WERI-Rb-1 (cell line): ENCODE measurements at regions not wholly inside any gene's neighbourhood (a gene's known extent, or its start where the extent isn't known, plus 50 kb on each side); places are given as distances from the start of the nearest gene placed in this dataset.

Experiments
- DNase-seq: peaks from one replicate; pipeline ENCODE4 v3.0.0-alpha.2; 2020
- H3K27ac ChIP-seq: fragments of 250-450 bp; sonication (Bioruptor Pico); 2 replicates; pipeline ENCODE4 v1.5.1; 2020; ENCODE audit warnings: mild to moderate bottlenecking, moderate library complexity
- H3K27me3 ChIP-seq: fragments of 250-450 bp; sonication (Bioruptor Pico); 2 replicates; pipeline ENCODE4 v1.5.1; 2021; ENCODE audit warnings: mild to moderate bottlenecking, low read depth, moderate library complexity; ENCODE audit not compliant: insufficient read depth, severe bottlenecking
- H3K36me3 ChIP-seq: fragments of 250-450 bp; sonication (Bioruptor Pico); 2 replicates; pipeline ENCODE4 v1.5.1; 2020; ENCODE audit warnings: mild to moderate bottlenecking, moderate library complexity
- H3K4me3 ChIP-seq: 2 replicates; pipeline ENCODE4 v1.5.1; 2011; ENCODE audit warnings: low read depth, mild to moderate bottlenecking, control low read depth, low read length
- H3K9me3 ChIP-seq: fragments of 250-450 bp; sonication (Bioruptor Pico); 2 replicates; pipeline ENCODE4 v1.5.1; 2021; ENCODE audit warnings: mild to moderate bottlenecking, moderate library complexity; ENCODE audit not compliant: severe bottlenecking
- CTCF ChIP-seq: IDR thresholded peaks from 2 replicates; pipeline ENCODE4 v1.5.1; 2011; ENCODE audit warnings: low read depth, mild to moderate bottlenecking, control low read depth, inconsistent platforms, low read length

GRCh38 chr13:91017669-91018053 lies 329.8 kb upstream of the MIR17HG start:
- peak; percentile 66 for DNase-seq
- Histone ChIP-seq H3K27ac (no peak overlapping the region), H3K9me3 (no peaks in the 10 kb centered on the region), H3K27me3 (no peaks in the 10 kb centered on the region), H3K36me3 (no peaks in the 10 kb centered on the region), H3K4me3 (peak overlapping the region; percentile 19)
- TF ChIP-seq CTCF: no peak

- TF ChIP-seq CTCF: no peak
- no peak for DNase-seq
- H3K36me3 ChIP-seq: no peaks in the 10 kb centered on the region
- no peak overlapping the region for H3K4me3 ChIP-seq
- H3K27me3 ChIP-seq: no peaks in the 10 kb centered on the region
- no peak overlapping the region for H3K27ac ChIP-seq
- H3K9me3 ChIP-seq: no peaks in the 10 kb centered on the region
These were observed 326.9 kb upstream of the MIR17HG start for GRCh38 chr13:91020461-91021034.

GRCh38 chr13:91024157-91024792 lies 323.2 kb upstream of the MIR17HG start:
- DNase-seq: no peak
- Histone ChIP-seq H3K9me3 (no peaks in the 10 kb centered on the region), H3K27me3 (no peaks in the 10 kb centered on the region), H3K27ac (no peak overlapping the region), H3K36me3 (no peaks in the 10 kb centered on the region), H3K4me3 (no peak overlapping the region)
- TF ChIP-seq CTCF: no peak

GRCh38 chr13:91025442-91025841 lies 322.0 kb upstream of the MIR17HG start:
- DNase-seq: no peak
- no peak overlapping the region for H3K27ac ChIP-seq

GRCh38 chr13:91031508-91031907 lies 316.0 kb upstream of the MIR17HG start:
- no peak overlapping the region for H3K27ac ChIP-seq
- DNase-seq: no peak

More at GRCh38 chr13:91025442-91025841, 322.0 kb upstream of the MIR17HG start:
- TF ChIP-seq CTCF: no peak
- H3K27me3 ChIP-seq: no peaks in the 10 kb centered on the region
- no peaks in the 10 kb centered on the region for H3K36me3 ChIP-seq
- no peaks in the 10 kb centered on the region for H3K9me3 ChIP-seq
- no peak overlapping the region for H3K4me3 ChIP-seq

More at GRCh38 chr13:91031508-91031907, 316.0 kb upstream of the MIR17HG start:
- TF ChIP-seq CTCF: 0 out of 2 replicates have a peak, but pooled peaks have one; percentile 20
- Histone ChIP-seq H3K27me3 (no peaks in the 10 kb centered on the region), H3K36me3 (no peaks in the 10 kb centered on the region), H3K9me3 (no peaks in the 10 kb centered on the region), H3K4me3 (no peak overlapping the region)
